SU-DHL-6 (cell line): ENCODE measurements at regions not wholly inside any gene's neighbourhood (a gene's known extent, or its start where the extent isn't known, plus 50 kb on each side); places are given as distances from the start of the nearest gene placed in this dataset.

Experiments
- H2AFZ ChIP-seq: fragments of 200-600 bp; sonication (generic); 2 replicates; pipeline ENCODE4 v1.6.1; 2014; ENCODE audit warnings: low read depth, mild to moderate bottlenecking, moderate library complexity, mixed read lengths, antibody characterized with exemption, low read length; ENCODE audit not compliant: severe bottlenecking
- H3F3A ChIP-seq: fragments of 200-600 bp; shearing (Covaris generic); 2 replicates; pipeline ENCODE4 v1.6.0; 2016; ENCODE audit warnings: antibody characterized with exemption, mild to moderate bottlenecking; ENCODE audit not compliant: insufficient read depth
- H3K27ac ChIP-seq: fragments of 200-600 bp; sonication (generic); 2 replicates; pipeline ENCODE4 v1.5.1; 2016; ENCODE audit warnings: low read depth, mild to moderate bottlenecking, low read length, moderate library complexity, mixed read lengths
- H3K27me3 ChIP-seq: fragments of 200-600 bp; sonication (generic), shearing (Covaris generic); 2 replicates; pipeline ENCODE4 v1.6.0; 2014; ENCODE audit warnings: mild to moderate bottlenecking, low read length
- H3K36me3 ChIP-seq: fragments of 200-600 bp; sonication (generic); 2 replicates; pipeline ENCODE4 v1.6.1; 2014; ENCODE audit warnings: mild to moderate bottlenecking, low read length, mixed read lengths
- H3K4me2 ChIP-seq: fragments of 300-600, 200-600 bp; shearing (Covaris generic), sonication (generic); 2 replicates; pipeline ENCODE4 v1.6.0; 2014; ENCODE audit warnings: low read length, low read depth, mild to moderate bottlenecking; ENCODE audit not compliant: poor library complexity, severe bottlenecking
- H3K4me3 ChIP-seq: fragments of 200-600 bp; sonication (generic); 2 replicates; pipeline ENCODE4 v1.5.1; 2014; ENCODE audit warnings: antibody characterized with exemption, low read length, mild to moderate bottlenecking, mixed read lengths; ENCODE audit not compliant: insufficient read depth, poor library complexity, severe bottlenecking
- H3K79me2 ChIP-seq: fragments of 200-600 bp; sonication (generic); 2 replicates; pipeline ENCODE4 v1.6.1; 2014; ENCODE audit warnings: mild to moderate bottlenecking, low read length, moderate library complexity; ENCODE audit not compliant: insufficient read depth
- H3K9ac ChIP-seq: fragments of 200-600 bp; sonication (generic); 2 replicates; pipeline ENCODE4 v1.7.0; 2014; ENCODE audit warnings: mild to moderate bottlenecking, low read length
- H3K9me2 ChIP-seq: fragments of 200-600 bp; sonication (generic); replicated peaks from 2 replicates; pipeline ENCODE4 v1.6.1; 2014; ENCODE audit warnings: low read length; ENCODE audit not compliant: insufficient read depth
- H3K9me3 ChIP-seq: fragments of 200-600 bp; sonication (generic); 2 replicates; pipeline ENCODE4 v1.6.1; 2014; ENCODE audit warnings: low read length, mixed read lengths; ENCODE audit not compliant: insufficient read depth
- H4K20me1 ChIP-seq: fragments of 200-600 bp; sonication (generic); 2 replicates; pipeline ENCODE4 v1.6.1; 2014; ENCODE audit warnings: low read depth, mild to moderate bottlenecking, antibody characterized with exemption, low read length, moderate library complexity, mixed read lengths
- EZH2phosphoT487 ChIP-seq: fragments of 200-600 bp; sonication (generic), shearing (Covaris generic); conservative IDR thresholded peaks from 2 replicates; pipeline ENCODE4 v1.6.1; 2018; ENCODE audit warnings: mild to moderate bottlenecking, antibody characterized with exemption, low read length, moderate library complexity, mixed read lengths
- TF ChIP-seq, protein P1 (sequence below): fragments of 200-600 bp; sonication (generic); IDR thresholded peaks from one replicate; pipeline ENCODE4 v1.5.1; 2017; ENCODE audit warnings: antibody characterized with exemption, mild to moderate bottlenecking, low read length, moderate library complexity; ENCODE audit not compliant: insufficient read depth, poor library complexity, severe bottlenecking

DNA sequence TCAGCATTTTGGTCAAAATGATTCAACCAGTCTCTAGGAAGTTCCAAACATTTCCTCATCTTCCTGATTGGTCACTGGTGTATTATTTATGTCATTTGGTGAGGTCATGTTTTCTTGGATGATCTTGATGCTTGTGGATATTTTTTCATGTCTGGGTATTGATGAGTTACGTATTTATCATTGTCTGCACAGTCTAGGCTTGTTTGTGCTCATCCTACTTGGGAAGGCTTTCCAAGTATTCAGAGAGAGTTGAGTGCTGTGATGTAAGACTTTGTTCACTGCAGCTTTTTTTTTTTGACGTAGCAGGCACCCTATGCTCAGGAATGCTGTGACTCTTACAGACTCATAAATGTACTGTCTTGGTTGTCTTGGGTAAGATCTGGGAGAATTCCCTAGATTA, 509.5 kb downstream of the SLITRK1 start:
- no peaks in the 10 kb centered on the region for H3F3A ChIP-seq
- H2AFZ ChIP-seq: no peak overlapping the region
- no peaks in the 10 kb centered on the region for H3K9me2 ChIP-seq
- no peaks in the 10 kb centered on the region for H4K20me1 ChIP-seq
- H3K9me3 ChIP-seq: no peaks in the 10 kb centered on the region
- H3K27ac ChIP-seq: no peak overlapping the region
- no peaks in the 10 kb centered on the region for H3K79me2 ChIP-seq
- no peaks in the 10 kb centered on the region for H3K36me3 ChIP-seq
- no peak overlapping the region for H3K4me3 ChIP-seq
- no peak overlapping the region for H3K4me2 ChIP-seq
- no peak for TF ChIP-seq EZH2phosphoT487
- TF ChIP-seq, protein P1, sequence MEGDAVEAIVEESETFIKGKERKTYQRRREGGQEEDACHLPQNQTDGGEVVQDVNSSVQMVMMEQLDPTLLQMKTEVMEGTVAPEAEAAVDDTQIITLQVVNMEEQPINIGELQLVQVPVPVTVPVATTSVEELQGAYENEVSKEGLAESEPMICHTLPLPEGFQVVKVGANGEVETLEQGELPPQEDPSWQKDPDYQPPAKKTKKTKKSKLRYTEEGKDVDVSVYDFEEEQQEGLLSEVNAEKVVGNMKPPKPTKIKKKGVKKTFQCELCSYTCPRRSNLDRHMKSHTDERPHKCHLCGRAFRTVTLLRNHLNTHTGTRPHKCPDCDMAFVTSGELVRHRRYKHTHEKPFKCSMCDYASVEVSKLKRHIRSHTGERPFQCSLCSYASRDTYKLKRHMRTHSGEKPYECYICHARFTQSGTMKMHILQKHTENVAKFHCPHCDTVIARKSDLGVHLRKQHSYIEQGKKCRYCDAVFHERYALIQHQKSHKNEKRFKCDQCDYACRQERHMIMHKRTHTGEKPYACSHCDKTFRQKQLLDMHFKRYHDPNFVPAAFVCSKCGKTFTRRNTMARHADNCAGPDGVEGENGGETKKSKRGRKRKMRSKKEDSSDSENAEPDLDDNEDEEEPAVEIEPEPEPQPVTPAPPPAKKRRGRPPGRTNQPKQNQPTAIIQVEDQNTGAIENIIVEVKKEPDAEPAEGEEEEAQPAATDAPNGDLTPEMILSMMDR: no peak
- no peak overlapping the region for H3K9ac ChIP-seq
- H3K27me3 ChIP-seq: no peaks in the 10 kb centered on the region

DNA sequence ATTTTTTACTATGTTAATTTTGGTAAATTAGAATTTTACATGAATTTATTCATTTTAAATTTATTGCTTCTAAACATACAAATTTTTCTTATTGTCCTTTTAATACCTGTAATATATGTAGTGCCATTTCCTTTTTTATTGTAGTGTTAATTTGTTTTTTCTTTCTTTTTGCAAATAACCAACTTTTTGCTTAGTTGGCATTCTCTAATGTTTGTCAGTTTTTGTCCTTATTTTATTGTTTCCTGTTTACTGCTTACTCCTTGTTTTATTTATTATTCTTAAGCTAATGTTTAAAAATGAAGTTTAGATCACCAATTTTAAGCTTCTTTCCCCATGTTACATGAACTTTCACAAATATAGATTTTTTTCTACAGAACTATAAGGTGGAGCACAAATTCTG, 516.6 kb downstream of the SLITRK1 start:
- TF ChIP-seq, protein P1: no peak
- no peak for TF ChIP-seq EZH2phosphoT487
- no peaks in the 10 kb centered on the region for H4K20me1 ChIP-seq
- no peaks in the 10 kb centered on the region for H3F3A ChIP-seq

DNA sequence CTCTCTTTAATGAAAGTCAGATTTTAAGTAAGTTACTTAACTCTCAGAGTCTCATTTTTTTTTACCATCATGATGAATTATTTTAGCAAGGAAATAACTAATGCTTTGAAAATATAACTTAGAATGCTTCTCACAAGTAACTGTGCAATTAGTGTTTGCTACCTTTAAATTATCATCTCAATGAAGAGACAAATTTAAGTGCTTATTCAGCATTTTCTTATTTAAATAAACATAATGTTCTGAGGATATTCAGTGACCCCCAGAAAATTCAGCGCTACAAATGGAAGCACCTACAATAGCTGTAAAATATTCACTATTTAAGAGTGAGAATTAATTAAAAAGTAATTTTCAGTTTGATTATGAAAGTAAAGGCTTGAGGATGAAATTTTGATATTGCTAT, 527.2 kb downstream of the SLITRK1 start:
- no peaks in the 10 kb centered on the region for H3K9me3 ChIP-seq
- H3K4me3 ChIP-seq: no peak overlapping the region
- no peaks in the 10 kb centered on the region for H3K79me2 ChIP-seq
- H3K4me2 ChIP-seq: no peak overlapping the region
- no peak overlapping the region for H3K9ac ChIP-seq
- no peaks in the 10 kb centered on the region for H4K20me1 ChIP-seq
- no peak overlapping the region for H2AFZ ChIP-seq
- no peaks in the 10 kb centered on the region for H3K27me3 ChIP-seq
- H3F3A ChIP-seq: no peaks in the 10 kb centered on the region
- TF ChIP-seq, protein P1: no peak
- no peak for TF ChIP-seq EZH2phosphoT487
- no peaks in the 10 kb centered on the region for H3K36me3 ChIP-seq
- no peaks in the 10 kb centered on the region for H3K9me2 ChIP-seq
- H3K27ac ChIP-seq: no peak overlapping the region

More for the DNA sequence above, 516.6 kb downstream of the SLITRK1 start:
- no peak overlapping the region for H3K27ac ChIP-seq
- H3K4me2 ChIP-seq: no peak overlapping the region
- H3K4me3 ChIP-seq: no peak overlapping the region
- no peaks in the 10 kb centered on the region for H3K9me3 ChIP-seq
- H3K79me2 ChIP-seq: no peaks in the 10 kb centered on the region
- no peaks in the 10 kb centered on the region for H3K36me3 ChIP-seq
- H2AFZ ChIP-seq: no peak overlapping the region
- H3K9me2 ChIP-seq: no peaks in the 10 kb centered on the region
- H3K27me3 ChIP-seq: no peaks in the 10 kb centered on the region
- no peak overlapping the region for H3K9ac ChIP-seq
